ENCODE measurements at regions not wholly inside any gene's neighbourhood (a gene's known extent, or its start where the extent isn't known, plus 50 kb on each side); places are given as distances from the start of the nearest gene placed in this dataset.
"Not testable (repeated sequence)": the region's sequence is repeated elsewhere in the genome, so short reads cannot be mapped to it uniquely, and the experiment has no call there.

GRCh38 chr21:6483645-6484044 is 4037.7 kb upstream of the TPTE start:
- not testable (repeated sequence) for DNase-seq (ENCODE audit: low read depth in 2 of 3, low spot score in 2 of 3)

- DNase-seq (ENCODE audit: low read depth in 2 of 3, low spot score in 2 of 3), result not testable (repeated sequence)
These were observed 4034.6 kb upstream of the TPTE start for GRCh38 chr21:6486821-6487220.

GRCh38 chr21:6492691-6493090 is 4028.7 kb upstream of the TPTE start:
- DNase-seq (ENCODE audit: low read depth in 2 of 3, low spot score in 2 of 3), result not testable (repeated sequence)

- DNase-seq (ENCODE audit: low read depth in 2 of 3, low spot score in 2 of 3), result not testable (repeated sequence)
These were observed 4027.4 kb upstream of the TPTE start for GRCh38 chr21:6493957-6494356.

- DNase-seq (ENCODE audit: low read depth in 2 of 3, low spot score in 2 of 3), result not testable (repeated sequence)
These were observed 4025.0 kb upstream of the TPTE start for GRCh38 chr21:6496356-6496755.

GRCh38 chr21:6498716-6499115 is 4022.7 kb upstream of the TPTE start:
- peak in 2 of 3 experiments; percentile 13 to 16 for DNase-seq (ENCODE audit: low read depth in 2 of 3, low spot score in 2 of 3)

GRCh38 chr21:6499128-6499826 is 4022.1 kb upstream of the TPTE start:
- DNase-seq (ENCODE audit: low read depth in 2 of 3, low spot score in 2 of 3), result peak in 2 of 3 experiments; percentile 17 to 64

GRCh38 chr21:6499866-6500265 is 4021.5 kb upstream of the TPTE start:
- not testable (repeated sequence) for DNase-seq (ENCODE audit: low read depth in 2 of 3, low spot score in 2 of 3)

GRCh38 chr21:6500681-6501080 is 4020.7 kb upstream of the TPTE start:
- not testable (repeated sequence) for DNase-seq (ENCODE audit: low read depth in 2 of 3, low spot score in 2 of 3)

- DNase-seq (ENCODE audit: low read depth in 2 of 3, low spot score in 2 of 3), result not testable (repeated sequence)
These were observed 4015.1 kb upstream of the TPTE start for GRCh38 chr21:6506167-6506894.

- DNase-seq (ENCODE audit: low read depth in 2 of 3, low spot score in 2 of 3), result not testable (repeated sequence)
These were observed 4013.8 kb upstream of the TPTE start for GRCh38 chr21:6507632-6508031.

GRCh38 chr21:6521777-6522176 is 3999.6 kb upstream of the TPTE start:
- not testable (repeated sequence) for DNase-seq (ENCODE audit: low read depth in 2 of 3, low spot score in 2 of 3)

- not testable (repeated sequence) for DNase-seq (ENCODE audit: low read depth in 2 of 3, low spot score in 2 of 3)
These were observed 3995.2 kb upstream of the TPTE start for GRCh38 chr21:6526213-6526612.

- DNase-seq (ENCODE audit: low read depth in 2 of 3, low spot score in 2 of 3), result not testable (repeated sequence)
These were observed 3990.7 kb upstream of the TPTE start for GRCh38 chr21:6530655-6531054.

- DNase-seq (ENCODE audit: low read depth in 2 of 3, low spot score in 2 of 3), result not testable (repeated sequence)
These were observed 3988.1 kb upstream of the TPTE start for GRCh38 chr21:6533261-6533660.

GRCh38 chr21:6538320-6538719 is 3983.1 kb upstream of the TPTE start:
- not testable (repeated sequence) for DNase-seq (ENCODE audit: low read depth in 2 of 3, low spot score in 2 of 3)

GRCh38 chr21:6539688-6540087 is 3981.7 kb upstream of the TPTE start:
- not testable (repeated sequence) for DNase-seq (ENCODE audit: low read depth in 2 of 3, low spot score in 2 of 3)

- not testable (repeated sequence) for DNase-seq (ENCODE audit: low read depth in 2 of 3, low spot score in 2 of 3)
These were observed 3980.3 kb upstream of the TPTE start for GRCh38 chr21:6541036-6541435.

- not testable (repeated sequence) for DNase-seq (ENCODE audit: low read depth in 2 of 3, low spot score in 2 of 3)
These were observed 3976.1 kb upstream of the TPTE start for GRCh38 chr21:6545288-6545687.

- not testable (repeated sequence) for DNase-seq (ENCODE audit: low read depth in 2 of 3, low spot score in 2 of 3)
These were observed 3970.3 kb upstream of the TPTE start for GRCh38 chr21:6551045-6551444.

- DNase-seq (ENCODE audit: low read depth in 2 of 3, low spot score in 2 of 3), result not testable (repeated sequence)
These were observed 3967.6 kb upstream of the TPTE start for GRCh38 chr21:6553505-6554376.
